GM18499 (cell line): ENCODE measurements at regions not wholly inside any gene's neighbourhood (a gene's known extent, or its start where the extent isn't known, plus 50 kb on each side); places are given as distances from the start of the nearest gene placed in this dataset.

Source experiments
- ATAC-seq: cut with Tn5 transposase; IDR thresholded peaks from one replicate; pipeline ENCODE4 v1.9.1; 2021; ENCODE audit warnings: moderate number of reproducible peaks; ENCODE audit not compliant: insufficient read depth, unreplicated experiment

DNA sequence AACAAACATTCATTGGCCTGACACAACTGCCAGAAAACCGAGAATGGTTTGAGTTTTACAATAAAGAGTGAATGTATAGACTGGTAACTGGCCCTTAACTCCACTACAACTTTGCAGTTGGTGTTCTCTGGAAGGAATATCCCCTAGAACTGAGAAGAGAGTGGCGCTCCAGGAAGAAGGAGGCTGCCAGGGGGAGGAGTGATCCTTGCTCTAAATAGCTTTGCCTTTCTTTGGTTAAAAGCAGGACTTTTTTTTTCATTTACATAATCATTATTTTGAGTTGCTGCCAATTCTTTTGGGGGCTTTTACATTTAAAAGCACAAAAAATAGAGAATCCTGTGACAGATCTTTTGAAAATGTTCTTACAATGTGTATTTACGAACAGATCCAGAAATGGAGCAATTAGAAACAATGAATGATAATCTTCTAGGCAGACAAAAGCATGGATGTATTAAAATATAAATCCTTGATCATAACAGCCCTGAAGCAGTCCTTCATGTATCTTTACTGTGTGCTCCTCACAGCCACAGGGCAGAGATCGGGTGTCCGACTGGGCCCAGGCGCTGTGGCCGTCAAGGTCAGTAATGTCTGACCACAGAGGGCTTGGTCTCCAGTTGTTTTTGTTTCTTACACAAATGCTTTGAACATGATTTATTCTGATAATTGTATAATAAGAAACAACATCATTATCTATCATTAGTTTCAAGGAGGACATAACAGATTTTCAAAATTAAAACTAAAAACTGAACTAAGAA lies 612.2 kb downstream of the HDGFL1 start:
- ATAC-seq = no peak

DNA sequence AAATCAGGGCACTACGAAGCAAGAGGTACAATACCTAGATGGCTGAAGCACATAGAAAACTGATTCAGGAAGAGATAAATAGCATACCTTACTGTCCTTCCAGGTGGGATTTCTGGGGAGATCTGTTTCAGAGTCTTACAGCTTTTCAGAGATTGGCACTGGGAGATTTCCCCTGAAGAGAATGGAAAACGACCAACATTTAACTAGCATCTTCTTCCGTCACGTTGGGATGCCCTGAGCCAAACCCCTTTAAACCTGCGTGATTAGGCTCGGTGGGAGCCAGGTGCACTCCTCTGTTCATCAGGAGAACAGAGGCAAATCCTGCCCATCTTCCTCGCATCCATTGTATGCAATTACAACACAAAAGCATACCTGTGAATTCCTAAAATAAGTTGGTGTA lies 614.5 kb downstream of the HDGFL1 start:
- no peak for ATAC-seq

DNA sequence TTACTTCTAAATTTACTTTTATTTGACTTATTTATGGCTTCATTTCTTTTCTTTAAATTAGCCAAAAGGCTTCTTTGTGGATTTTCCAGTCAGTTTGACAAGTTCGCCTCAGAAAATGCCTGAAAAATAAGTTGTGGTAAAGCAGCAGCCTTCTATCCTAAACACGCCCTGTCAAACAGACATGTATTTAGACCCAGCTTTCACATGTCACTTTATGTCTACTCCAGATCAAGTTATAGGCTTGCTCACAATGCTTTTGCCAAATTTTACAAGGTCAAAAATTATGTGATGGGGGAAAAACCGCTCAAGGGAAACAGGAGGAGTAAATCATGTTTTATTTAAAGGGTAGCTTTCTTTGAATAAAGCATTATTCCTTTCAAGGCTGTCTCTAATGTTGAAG lies 615.0 kb downstream of the HDGFL1 start:
- no peak for ATAC-seq

DNA sequence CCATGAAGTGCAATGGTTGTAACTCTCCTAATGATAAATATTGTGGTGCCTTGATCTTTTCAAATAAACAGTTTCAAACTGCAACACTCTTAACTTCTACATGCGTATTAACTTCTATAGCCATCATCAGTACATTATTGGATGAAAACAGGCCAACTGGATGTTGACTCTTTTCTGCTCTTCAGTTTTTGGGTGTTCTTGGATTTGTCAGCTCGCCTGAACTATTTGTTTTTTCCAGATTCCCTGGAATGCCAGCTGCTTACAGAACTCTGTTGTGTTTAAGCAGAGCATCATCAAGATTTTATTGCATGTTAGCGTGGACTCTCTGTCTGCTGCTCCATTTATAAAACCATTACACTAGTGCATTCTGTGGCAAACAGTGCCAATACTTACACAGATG lies 626.1 kb downstream of the HDGFL1 start:
- no peak for ATAC-seq

DNA sequence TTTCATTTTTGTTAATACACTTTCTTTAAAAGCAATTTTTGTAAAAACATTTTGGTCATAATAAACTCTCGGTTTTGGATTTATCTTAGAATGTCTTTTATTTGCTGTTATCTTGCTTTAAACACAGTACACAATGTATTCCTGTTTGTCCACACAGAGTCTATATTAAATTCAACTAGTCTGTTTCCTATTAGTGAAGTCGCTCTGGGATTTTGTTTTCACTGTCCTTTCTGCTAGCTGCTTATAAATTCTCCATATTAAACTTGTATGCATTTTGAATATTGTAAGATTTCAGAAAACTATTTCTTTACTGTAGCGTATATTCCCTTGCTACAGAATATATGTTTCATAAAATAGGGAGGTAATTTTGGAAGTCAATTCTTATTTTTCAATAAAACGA lies 630.2 kb downstream of the HDGFL1 start:
- ATAC-seq = no peak

DNA sequence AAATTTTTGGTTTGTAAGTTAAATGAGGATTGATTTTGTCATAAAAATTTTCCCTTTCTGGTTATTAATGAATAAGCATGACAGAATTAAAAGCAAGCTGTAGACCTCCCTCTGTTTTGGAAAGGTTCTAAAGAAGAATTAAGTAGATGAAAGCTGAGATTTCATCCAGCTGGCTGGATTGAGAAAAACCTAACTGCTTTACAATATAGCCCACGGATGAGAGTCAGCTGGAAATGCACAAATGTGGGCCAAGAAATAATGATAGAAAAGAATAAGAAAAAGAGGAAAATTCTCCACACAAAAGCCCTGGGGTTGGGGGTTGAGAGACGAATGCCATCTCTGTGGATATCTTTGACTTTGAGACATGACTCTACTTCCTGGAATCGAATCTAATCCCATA lies 631.6 kb downstream of the HDGFL1 start:
- ATAC-seq = no peak

DNA sequence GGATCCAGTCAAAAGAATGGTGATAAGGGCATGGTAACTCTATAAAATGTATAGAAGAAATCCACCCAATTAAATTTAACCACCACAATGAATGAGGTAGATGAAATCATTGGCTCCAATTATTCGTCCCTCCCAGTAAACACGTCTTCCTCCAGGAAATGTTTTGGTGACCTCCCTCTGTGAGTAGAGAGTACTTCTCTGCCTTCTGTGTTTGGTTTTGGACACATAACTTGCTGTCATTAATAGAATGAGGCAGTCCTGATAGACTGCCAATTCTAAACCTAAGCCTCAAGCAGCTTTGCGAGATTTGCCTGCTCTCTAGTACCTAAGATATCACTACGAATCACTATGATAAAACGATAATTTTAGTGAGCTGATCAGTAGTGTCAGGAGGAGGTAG lies 632.8 kb downstream of the HDGFL1 start:
- no peak for ATAC-seq

DNA sequence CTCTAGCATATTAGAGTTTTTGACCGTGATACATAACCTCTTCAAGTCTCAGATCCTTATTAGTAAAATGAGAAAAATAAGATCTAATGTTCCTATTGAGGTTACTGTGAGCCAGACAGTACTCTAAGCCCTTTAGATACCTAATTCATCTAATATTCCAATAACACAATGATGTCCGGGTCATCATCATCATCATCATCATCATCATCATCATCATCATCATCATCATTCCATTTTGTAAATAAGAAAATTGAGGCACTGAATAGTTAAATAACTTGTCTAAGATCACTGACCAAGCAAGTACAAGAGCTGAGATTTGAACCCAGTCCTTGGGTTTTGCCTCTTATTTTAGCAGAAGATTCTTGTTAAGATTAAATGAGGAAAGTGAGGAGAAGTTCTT lies 643.0 kb downstream of the HDGFL1 start:
- no peak for ATAC-seq

DNA sequence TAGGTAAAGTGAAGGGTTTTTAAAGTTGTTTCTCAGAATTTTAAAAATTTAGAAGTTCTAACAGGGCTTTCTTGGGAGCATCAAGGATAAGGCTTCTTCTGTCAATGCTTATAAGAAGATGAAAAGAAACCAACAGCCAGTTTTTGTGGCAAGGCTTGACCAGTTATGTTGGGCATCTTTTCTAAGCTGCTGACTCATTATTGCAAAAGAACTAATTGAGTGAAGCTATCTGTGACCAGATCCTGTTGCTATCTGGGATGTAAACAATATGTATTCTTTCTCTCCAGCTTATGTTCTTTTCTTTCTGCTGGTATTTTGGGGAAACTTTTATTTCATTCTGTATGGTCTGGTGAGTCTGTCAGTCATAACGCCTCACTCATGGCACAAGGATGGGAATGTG lies 643.8 kb downstream of the HDGFL1 start:
- ATAC-seq = no peak

DNA sequence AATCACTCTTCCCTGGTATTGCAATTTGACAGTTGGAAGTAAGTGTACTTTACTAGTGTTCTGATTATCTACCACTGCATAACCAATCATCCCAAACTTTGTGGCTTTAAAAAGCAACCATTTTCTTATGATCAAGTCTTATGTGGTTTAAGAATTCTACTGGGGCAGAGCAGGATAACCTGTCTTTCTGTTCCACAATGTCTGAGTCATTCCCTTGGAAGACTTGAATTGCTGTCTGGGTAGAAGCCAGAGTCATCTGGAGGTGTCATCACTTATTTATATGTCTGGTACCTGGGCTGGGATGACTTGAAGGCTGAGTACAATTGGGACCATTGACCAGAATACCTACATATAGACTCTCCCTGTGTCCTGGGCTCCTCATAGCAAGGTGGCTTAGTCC lies 644.3 kb downstream of the HDGFL1 start:
- ATAC-seq = no peak

DNA sequence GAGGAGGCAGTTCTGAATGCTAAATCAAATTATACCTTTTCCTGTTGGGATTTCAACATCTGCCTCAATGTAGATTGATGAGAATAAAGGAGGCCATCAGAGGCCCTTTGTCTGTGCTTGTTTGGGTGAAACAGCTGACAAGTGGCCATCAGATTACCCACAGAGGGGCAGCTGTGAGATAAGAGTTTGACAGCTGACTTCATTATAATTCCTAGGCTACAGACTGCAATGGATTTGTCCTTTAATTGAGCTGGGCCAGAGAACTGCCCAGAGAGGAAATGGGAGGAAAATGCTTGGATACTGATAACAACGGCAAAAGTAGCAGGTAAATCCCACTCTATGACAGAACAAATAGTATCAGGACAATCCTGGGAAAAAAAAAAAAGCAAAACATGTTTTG lies 649.4 kb downstream of the HDGFL1 start:
- ATAC-seq = no peak

DNA sequence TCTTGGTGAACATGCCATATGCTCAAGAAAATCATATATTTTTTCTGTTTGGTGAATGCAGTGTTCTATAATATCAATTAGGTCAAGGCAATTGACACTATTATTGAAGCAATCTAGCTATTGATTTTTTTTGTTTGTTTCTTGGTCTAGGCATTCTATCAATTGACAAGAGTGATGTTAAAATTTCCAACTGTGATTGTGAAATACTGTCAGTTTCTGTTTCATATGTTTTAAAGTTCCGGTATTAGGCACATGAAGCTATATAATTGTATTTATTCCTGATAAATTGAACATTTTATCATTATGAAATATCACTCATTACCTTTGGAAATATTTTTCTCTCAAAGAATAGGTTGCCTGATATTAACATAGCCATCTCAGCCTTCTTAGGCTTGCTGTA lies 653.4 kb downstream of the HDGFL1 start:
- no peak for ATAC-seq

DNA sequence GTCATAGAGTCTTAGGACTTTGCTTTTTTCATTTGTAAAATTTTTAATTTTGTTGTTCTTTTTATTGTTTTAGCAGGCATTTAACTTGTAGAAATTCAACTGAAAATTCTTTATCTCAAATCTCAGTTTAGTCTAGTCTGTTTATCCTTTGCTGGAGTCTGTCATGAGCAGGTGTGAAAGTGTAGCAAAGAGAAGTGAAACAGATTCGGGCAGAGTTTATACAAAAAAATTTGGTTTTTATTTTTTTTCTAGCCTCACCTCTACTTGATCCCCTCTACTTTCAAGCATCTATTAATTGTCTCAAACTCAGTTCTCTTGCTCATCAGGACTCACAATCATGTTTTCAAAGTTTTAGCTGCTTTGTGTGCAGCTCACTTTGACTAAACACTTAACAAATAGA lies 655.2 kb downstream of the HDGFL1 start:
- no peak for ATAC-seq

DNA sequence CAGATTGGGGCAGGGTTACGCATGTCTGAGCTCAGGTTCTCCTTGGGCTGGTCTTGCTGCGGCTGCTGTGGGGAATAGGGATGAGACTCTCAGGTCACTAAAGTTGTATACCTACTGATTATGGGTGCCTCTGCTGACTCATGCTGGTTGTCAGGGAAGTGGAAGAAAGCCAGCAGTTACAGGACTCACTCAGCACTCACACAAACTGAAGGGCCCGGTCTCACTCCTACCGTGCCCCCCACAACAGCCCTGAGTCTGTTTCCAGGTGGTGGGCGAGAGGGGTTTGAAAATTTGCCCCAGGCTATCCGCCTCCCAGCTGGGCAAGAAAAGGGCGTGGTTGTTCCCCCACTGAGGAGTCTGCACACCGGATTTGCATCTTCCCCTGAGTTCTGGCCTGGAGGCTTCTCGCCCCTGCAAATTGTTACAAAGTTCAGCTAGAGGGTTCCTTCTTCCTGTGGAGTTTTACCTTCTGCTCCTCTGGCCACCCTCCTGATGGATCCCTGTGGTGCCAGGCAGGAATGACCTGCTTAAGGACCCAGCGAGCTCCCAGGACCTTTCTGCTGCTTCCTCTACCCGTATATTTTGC lies 659.2 kb downstream of the HDGFL1 start:
- no peak for ATAC-seq

DNA sequence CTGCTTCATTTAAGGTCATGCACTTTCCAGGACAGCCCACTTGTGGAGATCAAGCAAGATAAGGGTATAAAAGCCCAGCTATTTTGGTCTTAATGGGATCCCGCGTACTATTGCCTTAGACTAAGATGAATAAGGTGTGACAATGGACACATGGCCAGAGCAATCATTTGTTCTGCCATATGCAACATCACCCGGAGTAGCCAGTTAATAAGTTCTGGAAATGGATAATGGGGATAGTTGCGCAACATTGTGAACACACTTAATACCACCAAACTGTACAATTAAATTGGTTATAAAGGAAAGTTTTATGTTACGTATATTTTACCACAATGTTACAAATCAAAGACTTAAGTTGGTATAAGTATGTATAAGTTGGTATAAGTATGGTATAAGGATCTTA lies 674.5 kb downstream of the HDGFL1 start:
- no peak for ATAC-seq

DNA sequence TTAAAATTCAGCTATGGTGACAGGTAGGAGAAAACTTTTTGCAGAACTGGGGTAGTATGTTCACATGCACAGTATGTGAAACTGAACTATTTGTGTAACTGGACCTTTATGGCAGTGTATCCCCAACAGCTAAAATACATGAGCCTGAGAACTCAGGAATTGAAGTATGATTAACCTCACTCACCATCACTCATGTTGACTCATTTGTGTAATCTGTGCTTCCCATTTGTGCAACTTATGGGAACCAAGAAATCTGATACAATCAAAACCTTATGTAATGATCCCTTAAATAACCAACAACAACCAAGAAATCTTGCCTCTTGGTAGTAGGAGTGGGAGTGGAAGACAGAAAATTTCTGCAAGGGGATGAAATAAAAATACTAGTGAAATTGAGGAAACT lies 674.9 kb downstream of the HDGFL1 start:
- ATAC-seq = no peak

DNA sequence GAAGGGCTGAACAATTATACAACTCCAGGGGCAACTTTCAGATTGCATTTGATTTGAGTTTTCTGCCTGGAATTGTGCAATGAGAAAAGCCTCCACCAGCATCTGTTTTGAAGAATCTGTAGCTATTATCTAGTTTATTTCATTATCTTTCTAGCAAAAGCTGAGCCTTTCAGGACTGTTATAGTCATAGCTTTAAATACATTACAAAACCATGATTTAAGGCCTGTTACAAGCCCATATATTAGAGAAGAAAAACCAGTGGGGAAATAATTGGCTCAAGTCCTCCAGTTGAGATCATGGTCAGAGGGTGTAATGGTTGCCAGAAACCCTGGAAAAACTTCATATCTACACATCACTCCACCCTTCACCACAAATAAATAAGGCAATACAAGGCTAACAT lies 676.2 kb downstream of the HDGFL1 start:
- no peak for ATAC-seq

DNA sequence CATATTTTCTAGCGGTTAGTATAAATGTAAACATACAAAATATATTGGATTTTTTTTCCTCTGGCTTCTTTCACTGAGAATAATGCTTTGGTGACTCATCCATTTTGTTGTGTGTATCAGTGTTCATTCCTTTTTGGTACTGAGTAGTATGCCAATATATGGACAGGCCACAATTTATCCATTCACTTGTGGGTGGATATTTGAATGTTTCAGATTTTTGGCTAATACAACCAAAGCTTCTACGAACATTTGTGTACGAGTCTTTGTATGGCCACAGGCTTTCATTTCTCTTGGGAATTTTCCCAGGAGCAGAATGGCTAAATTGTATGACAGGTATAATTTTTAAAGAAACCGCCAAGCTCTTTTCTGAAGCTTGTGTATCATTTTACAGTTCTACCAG lies 677.5 kb downstream of the HDGFL1 start:
- no peak for ATAC-seq

DNA sequence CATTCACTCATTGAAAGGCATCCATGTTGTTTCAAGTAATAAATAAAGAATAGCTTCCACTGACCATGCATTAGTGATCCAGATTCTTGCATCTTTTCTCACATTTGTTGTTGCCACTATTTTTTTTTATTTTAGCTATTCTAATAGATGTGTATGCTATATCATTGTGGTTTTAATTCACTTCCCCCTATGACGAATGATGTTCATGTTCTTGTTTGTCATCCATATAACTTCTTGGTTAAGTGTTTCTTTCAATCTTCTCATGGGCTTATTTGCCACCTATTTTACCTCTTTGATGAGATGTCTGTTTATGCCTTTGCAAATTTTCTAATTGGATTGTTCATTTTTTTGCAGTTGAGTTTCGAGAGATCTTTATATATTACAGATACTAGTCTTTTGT lies 681.2 kb downstream of the HDGFL1 start:
- no peak for ATAC-seq

DNA sequence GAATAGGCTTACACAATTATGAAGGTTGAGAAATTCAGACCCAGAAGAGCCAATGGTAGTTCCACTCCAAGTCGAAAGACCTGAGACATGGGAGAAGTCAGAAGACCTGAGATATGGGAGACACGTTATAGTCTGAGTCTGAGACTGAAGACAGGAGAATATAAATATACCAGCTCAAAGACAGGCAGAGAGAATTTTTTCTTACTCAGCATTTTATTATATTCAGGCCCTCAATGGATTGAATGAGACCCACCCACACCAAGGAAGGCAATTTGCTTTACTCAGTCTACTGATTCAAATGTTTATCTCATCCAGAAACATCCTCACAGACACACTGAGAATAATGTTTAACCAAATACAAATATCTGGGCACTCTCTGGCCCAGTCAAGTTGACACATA lies 693.5 kb downstream of the HDGFL1 start:
- no peak for ATAC-seq

DNA sequence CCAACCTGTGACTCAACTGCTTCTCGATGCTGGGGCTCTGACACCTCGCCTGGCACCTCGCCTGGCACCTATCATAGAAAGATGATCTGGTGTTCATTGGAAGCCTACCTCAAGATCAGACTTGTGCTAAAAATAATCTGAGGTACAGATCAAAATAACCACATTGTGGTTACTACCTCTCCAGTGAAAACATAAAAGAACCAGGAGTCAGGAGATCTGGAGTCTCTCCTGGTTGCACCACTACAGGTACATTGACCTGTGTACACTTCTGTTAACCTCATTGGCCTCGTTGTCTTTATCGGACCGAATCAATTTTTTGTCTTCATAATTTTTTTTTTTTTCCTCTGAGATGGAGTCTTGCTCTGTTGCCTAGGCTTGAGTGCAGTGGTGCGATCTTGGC lies 695.9 kb downstream of the HDGFL1 start:
- ATAC-seq = no peak

DNA sequence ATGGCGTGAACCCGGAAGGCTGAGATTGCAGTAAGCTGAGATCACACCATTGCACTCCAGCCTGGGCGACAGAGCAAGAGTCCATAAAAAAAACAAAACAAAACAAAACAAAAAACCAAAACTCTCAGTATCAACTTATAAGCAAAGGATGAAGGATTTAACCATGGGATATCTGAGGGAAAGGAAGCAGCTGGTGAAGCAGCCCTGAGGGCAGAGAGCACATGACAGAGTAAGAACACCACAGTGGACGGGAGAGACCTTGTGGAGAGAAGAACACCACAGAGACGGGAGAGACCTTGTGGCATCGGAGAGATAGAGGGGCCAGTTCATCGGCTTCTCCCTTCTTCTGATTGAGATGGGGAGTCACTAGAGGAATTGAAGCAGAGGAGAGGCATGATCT lies 697.2 kb downstream of the HDGFL1 start:
- no peak for ATAC-seq
